Adrenal gland (tissue), 5 donors: ENCODE measurements at regions not wholly inside any gene's neighbourhood (a gene's known extent, or its start where the extent isn't known, plus 50 kb on each side); places are given as distances from the start of the nearest gene placed in this dataset.

Experiments
- CTCF ChIP-seq, 6 experiments: fragments of 450-650 bp in 4 of 6; fragments of 200-600 bp in 2 of 6; sonication (generic) in 1 of 6; IDR thresholded peaks; 1 replicate in 5 of 6; 2 replicates in 1 of 6; pipeline versions ENCODE4 v1.5.1 to v1.8.0; 2016 to 2021; ENCODE audit warnings: antibody characterized with exemption in 6 of 6, mild to moderate bottlenecking in 2 of 6, moderate library complexity in 1 of 6
- POLR2A ChIP-seq, 2 donors: fragments of 450-650 bp; IDR thresholded peaks; one replicate each; pipeline ENCODE4 v1.6.1; 2017; ENCODE audit warnings: antibody characterized with exemption in 2 of 2, mild to moderate bottlenecking in 2 of 2, moderate library complexity in 1 of 2
- donor health status: DM: no; HTN: no; CAD: no.

- TF ChIP-seq CTCF (IDR thresholded peaks at IDR 0.05) (no peak), POLR2A (IDR thresholded peaks at IDR 0.05) (no peak)
Observed at GRCh38 chr3:24933401-24933800, 438.8 kb upstream of the THRB start.
